ENCODE measurements at regions not wholly inside any gene's neighbourhood (a gene's known extent, or its start where the extent isn't known, plus 50 kb on each side); places are given as distances from the start of the nearest gene placed in this dataset.

DNA sequence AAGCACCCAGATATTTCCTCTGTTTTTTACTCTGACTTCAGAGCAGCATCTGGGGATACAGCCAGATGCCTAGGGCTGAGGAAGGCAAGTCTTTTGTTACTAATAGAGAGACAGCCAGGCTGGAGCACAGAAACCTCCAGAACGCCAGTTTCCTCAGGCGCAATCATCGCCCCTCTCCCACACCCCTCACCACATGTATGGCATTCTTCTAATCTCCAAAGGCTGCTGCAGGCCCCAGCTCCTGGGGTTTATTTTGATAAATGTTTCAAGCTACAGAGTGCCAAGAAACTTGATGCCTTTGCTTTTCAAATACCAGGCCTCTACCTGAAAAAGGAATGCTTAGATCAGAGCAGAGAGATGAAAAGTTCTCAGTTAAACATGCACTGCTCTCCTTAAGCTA lies 283.6 kb downstream of the RBM43 start:
- TF ChIP-seq GATA3 (IDR thresholded peaks at IDR 0.05; ENCODE audit: low read depth, low read length) (no peak), GATA2 (IDR thresholded peaks at IDR 0.05; ENCODE audit: low read depth, low read length) (no peak)

DNA sequence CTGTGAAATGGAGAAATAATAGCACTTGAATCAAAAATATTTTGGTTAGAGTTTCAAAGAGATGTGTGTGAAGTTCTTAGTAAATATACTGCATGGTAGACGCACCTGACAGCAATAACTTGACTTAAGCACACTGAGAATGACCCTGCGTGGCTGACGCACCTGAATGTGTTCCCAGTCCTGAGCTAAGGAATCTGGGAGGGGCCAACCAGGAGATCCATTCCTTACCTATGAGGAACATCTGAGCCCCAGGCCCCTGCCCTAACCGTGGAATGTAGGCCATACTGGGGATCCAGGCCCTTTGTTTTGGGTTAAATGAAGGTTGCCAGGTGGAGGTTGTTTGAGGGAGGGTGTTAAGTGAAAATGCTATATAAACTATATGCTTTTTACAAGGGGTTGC lies 284.4 kb downstream of the RBM43 start:
- TF ChIP-seq GATA2 (IDR thresholded peaks at IDR 0.05; ENCODE audit: low read depth, low read length) (no peak), GATA3 (IDR thresholded peaks at IDR 0.05; ENCODE audit: low read depth, low read length) (no peak)

DNA sequence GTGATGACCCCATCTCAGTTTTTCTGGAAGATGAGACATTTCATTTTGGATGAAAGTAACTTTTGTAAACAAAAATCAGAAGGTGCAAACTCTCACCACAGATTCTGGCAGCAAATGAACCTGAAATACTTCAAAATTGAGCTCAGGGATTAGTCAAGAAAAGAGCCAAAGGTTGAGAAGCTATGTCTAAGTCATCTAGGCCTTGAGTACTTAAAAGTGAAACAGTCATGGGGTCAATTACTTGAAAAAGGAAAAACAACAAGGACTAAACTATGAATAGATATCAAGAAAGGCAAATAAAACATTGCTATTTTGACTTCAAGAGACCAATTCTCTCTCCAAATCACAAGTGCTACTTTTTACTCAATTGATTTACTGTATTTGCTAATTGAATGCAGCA lies 285.1 kb downstream of the RBM43 start:
- no peak for TF ChIP-seq GATA3 (IDR thresholded peaks at IDR 0.05; ENCODE audit: low read depth, low read length)
- no peak for TF ChIP-seq GATA2 (IDR thresholded peaks at IDR 0.05; ENCODE audit: low read depth, low read length)

DNA sequence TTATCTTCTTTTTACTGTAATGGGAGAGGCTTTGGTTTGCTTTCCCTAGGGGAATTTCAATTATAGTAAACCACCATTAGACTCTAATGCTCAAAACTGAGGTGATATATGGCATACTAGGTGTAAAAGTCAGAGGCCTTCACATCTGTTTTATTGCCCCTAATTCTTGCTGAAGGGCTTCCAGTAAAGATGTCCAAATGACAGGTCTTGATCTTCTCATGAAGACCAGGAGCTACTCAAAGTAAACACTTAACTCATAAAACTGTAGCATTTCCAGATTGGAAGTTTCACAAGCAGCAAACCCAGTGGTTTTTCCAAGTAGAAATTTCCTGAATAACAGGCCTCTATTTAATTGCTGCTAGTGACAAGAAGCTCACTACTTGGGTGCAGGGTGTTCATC lies 286.8 kb downstream of the RBM43 start:
- TF ChIP-seq GATA2 (IDR thresholded peaks at IDR 0.05; ENCODE audit: low read depth, low read length), result no peak
- no peak for TF ChIP-seq GATA3 (IDR thresholded peaks at IDR 0.05; ENCODE audit: low read depth, low read length)

DNA sequence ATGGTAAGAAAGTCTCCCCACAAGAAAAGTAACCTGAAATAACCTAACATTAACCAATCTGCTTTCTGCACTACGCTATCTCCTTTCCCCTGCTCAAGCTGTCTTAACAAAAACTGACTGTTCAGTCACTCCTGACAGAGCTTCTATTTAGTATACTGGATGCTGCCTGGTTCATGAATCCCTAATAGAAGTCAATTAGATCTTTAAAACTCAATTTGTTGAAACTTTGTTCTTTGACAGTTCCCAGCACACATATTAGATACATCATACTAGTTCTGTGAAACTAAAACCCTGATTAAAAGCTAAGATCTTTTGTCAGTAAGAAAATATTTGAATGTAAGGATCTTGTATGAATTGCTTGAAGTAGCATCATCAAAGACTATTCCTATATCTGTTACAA lies 287.4 kb downstream of the RBM43 start:
- TF ChIP-seq GATA3 (IDR thresholded peaks at IDR 0.05; ENCODE audit: low read depth, low read length), result no peak
- TF ChIP-seq GATA2 (IDR thresholded peaks at IDR 0.05; ENCODE audit: low read depth, low read length), result no peak

DNA sequence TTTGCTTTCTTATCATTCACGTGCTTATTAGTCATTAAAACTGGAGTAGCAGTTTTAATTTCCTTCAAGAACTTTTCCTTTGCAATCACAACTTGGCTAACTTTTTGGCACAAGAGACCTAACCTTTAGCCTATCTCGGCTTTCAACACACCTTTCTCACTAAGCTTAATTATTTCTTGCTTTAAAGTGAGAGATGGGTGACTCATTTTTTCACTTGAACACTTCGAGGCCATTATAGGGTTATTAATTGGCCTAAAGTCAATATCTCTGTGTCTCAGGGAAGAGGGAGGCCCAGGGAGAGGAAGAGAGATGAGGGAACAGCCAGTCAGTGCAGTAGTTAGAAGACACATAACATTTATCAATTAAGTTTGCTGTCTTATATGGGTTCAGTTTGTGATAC lies 289.8 kb downstream of the RBM43 start:
- no peak for TF ChIP-seq GATA2 (IDR thresholded peaks at IDR 0.05; ENCODE audit: low read depth, low read length)
- TF ChIP-seq GATA3 (IDR thresholded peaks at IDR 0.05; ENCODE audit: low read depth, low read length), result no peak

DNA sequence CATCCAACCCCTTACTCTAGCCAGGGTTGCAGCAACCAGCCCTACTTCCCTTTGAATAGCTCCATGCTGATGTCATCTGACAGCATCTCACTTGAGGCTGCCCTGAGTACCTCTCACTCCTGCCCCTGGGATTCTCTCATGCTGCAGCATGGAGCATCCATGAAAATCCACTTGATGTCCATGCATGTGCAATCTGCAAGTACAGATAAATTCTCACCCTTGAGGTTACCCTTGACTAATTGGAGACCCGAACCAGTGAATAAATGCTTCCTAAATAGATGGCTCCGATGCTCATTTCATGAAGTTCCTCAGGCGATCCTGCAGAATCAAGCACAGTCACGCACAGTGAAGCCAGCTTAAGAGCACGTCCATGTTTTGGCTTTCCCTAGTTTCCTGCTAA lies 298.3 kb downstream of the RBM43 start:
- no peak for TF ChIP-seq GATA3 (IDR thresholded peaks at IDR 0.05; ENCODE audit: low read depth, low read length)
- no peak for TF ChIP-seq GATA2 (IDR thresholded peaks at IDR 0.05; ENCODE audit: low read depth, low read length)

DNA sequence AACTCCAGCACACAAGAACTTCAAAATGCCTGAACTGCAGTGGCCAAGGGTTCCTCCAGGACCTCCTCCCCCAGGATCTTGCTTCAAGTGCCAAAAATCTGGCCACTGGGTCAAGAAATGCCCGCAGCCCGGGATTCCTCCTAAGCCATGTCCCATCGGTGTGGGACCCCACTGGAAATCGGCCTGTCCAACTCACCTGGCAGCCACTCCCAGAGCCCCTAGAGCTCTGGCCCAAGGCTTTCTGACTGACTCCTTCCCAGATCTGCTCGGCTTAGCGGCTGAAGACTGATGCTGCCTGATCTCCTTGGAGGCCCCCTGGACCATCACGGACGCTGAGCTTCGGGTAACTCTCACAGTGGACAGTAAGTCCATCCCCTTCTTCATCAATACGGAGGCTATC lies 306.4 kb downstream of the RBM43 start:
- TF ChIP-seq GATA3 (IDR thresholded peaks at IDR 0.05; ENCODE audit: low read depth, low read length), result no peak
- no peak for TF ChIP-seq GATA2 (IDR thresholded peaks at IDR 0.05; ENCODE audit: low read depth, low read length)

DNA sequence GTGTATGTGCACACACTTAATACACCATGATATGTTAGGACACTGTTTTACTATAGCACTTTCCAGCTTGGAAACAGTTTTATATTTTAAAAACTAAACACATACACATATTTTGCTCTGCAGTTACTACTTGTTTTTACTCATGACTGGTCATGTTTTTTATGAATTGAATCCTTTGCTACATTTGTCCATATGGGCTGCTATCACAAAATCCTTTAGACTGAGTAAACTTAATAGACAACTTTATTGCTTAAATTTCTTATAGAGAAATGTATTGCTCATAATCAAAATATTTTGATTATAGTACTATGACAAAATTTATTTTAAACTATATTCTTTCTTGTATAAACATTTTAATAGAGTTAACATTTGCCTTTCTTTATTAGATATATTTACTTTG lies 314.8 kb downstream of the RBM43 start:
- TF ChIP-seq GATA3 (IDR thresholded peaks at IDR 0.05; ENCODE audit: low read depth, low read length), result no peak
- no peak for TF ChIP-seq GATA2 (IDR thresholded peaks at IDR 0.05; ENCODE audit: low read depth, low read length)

DNA sequence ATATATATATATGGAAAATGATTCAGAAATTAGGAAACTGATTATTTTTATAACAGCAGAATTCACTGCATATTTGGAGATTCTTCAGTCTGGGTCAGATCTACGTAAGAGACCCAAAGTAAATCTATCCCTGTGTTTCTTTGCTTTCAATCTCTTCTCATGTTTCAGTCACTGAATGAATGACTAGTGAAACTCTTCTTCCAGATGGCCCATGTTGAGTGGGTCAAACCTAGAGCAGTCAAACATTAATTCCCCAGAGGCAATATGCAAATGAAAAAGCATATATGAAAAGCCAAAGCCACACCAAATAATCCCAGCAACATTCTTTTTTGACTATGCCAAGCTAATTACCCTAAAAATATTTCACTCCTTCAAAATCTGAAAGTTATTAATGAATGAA lies 317.3 kb downstream of the RBM43 start:
- TF ChIP-seq GATA2 (IDR thresholded peaks at IDR 0.05; ENCODE audit: low read depth, low read length) (no peak), GATA3 (IDR thresholded peaks at IDR 0.05; ENCODE audit: low read depth, low read length) (no peak)

DNA sequence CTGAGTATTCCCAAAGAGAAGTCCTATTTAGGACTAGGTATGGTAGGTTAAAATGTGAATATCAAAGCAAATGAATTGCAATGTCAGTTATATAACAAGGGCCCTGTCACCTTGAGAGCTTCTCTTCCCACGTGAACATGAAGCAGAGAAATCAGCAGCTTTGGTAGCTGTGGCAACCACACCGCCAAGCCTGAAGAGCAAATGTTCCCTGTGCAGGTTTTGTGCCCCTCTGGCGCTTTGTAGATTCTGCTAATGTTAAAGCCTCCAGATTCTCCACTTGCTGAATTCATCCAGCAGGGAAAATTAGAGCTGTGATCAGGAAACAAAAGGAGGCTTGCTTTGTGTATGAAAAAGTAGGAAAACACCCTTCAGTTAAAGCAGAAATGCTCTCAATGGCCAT lies 322.6 kb downstream of the RBM43 start:
- TF ChIP-seq GATA3 (IDR thresholded peaks at IDR 0.05; ENCODE audit: low read depth, low read length), result no peak
- no peak for TF ChIP-seq GATA2 (IDR thresholded peaks at IDR 0.05; ENCODE audit: low read depth, low read length)

DNA sequence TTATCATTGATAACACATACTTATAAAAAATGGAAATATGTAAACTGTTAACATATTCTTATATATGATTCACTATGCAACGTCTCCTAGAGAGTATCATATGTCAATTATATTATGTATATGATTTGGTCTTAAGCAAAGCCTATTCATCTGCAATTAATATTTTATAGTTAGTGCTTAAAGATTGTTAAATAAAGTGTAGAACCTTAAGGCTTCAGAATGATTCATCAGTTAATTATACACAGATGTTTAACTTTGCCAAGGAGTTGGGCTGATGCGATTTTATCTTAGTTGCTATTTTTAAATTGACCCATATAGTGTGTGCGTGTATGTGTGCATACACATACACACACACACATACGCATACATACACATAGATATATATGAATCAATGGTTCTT lies 323.1 kb downstream of the RBM43 start:
- TF ChIP-seq GATA2 (IDR thresholded peaks at IDR 0.05; ENCODE audit: low read depth, low read length) (no peak), GATA3 (IDR thresholded peaks at IDR 0.05; ENCODE audit: low read depth, low read length) (no peak)

DNA sequence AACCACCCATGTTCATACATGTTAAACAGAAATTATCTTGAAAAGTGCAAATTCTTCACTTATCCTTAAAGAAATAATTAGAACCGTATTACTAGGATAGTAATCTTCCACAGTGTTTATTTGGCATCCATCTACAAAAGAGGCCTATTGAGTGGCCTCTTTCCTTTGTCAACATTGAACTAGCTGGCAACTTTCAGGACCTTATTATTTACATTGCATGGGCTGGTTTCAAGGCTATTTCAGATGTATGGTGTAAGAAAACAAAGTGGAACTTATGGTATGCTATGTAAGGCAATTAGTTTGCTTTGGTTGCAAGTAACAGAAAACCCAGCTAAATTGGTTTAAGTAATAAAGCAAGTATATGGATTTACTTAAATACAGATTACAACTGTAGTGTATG lies 324.6 kb downstream of the RBM43 start:
- TF ChIP-seq GATA2 (IDR thresholded peaks at IDR 0.05; ENCODE audit: low read depth, low read length), result no peak
- TF ChIP-seq GATA3 (IDR thresholded peaks at IDR 0.05; ENCODE audit: low read depth, low read length), result no peak

DNA sequence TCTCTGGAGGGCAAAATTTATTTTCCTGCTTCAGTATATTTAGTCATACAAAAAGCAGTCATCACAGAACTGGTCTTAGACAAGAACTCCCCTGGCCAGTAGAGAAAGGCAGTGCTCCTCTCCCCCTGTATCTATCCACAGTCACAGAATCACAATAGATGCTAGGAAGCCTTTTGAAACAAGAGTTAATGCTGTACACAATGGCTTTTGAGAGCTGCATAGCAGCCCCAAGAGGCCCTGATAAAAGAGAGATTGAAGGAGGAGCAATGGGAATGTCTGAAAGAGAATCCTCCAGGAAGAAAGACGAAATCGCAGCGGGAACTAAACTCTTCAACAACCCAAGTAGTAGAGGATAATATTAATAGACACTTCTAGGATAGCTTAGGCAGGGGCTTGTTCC lies 330.2 kb downstream of the RBM43 start:
- TF ChIP-seq GATA2 (IDR thresholded peaks at IDR 0.05; ENCODE audit: low read depth, low read length) (no peak), GATA3 (IDR thresholded peaks at IDR 0.05; ENCODE audit: low read depth, low read length) (no peak)

DNA sequence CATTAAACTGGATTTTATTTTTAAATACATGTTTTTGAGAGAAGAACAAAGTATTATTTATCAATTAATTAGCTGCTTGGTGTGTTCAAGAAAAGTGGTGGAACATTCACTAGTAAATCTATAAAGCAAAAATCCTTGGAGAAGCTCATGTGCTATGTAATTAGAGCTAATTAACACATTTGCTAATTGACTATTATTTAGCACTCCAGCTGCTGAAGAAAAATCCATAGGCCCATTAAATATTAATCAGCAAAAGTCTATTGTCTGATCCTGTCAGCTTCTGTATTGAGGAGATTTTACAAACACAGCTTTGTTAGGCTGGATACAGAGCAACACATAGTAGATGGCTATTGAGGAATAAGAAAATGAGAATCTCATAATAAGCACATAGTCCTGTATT lies 336.1 kb downstream of the RBM43 start:
- no peak for TF ChIP-seq GATA2 (IDR thresholded peaks at IDR 0.05; ENCODE audit: low read depth, low read length)
- TF ChIP-seq GATA3 (IDR thresholded peaks at IDR 0.05; ENCODE audit: low read depth, low read length), result no peak

DNA sequence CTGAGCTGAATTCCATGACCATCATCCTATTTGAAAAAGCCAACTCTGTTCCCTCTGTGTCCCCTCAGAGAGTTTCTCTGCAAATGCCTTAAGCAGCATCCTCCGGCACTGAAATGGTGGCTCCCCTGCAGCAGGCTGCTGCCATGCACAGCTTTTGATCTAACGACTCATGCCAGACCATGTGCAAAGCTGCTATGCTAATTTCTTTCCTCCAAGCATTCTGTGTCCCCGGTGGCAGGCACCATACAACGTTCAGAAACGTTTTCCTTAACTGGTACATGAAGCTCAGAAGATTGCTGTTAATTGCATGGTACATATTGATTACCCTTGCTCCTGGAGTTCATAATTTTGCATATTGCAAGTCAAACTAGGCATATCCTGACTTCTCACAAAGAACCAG lies 336.8 kb downstream of the RBM43 start:
- TF ChIP-seq GATA3 (IDR thresholded peaks at IDR 0.05; ENCODE audit: low read depth, low read length) (no peak), GATA2 (IDR thresholded peaks at IDR 0.05; ENCODE audit: low read depth, low read length) (no peak)

All from SH-SY5Y (cell line).